ENCODE measurements at regions not wholly inside any gene's neighbourhood (a gene's known extent, or its start where the extent isn't known, plus 50 kb on each side); places are given as distances from the start of the nearest gene placed in this dataset.
"Not testable (repeated sequence)": the region's sequence is repeated elsewhere in the genome, so short reads cannot be mapped to it uniquely, and the experiment has no call there.

DNA sequence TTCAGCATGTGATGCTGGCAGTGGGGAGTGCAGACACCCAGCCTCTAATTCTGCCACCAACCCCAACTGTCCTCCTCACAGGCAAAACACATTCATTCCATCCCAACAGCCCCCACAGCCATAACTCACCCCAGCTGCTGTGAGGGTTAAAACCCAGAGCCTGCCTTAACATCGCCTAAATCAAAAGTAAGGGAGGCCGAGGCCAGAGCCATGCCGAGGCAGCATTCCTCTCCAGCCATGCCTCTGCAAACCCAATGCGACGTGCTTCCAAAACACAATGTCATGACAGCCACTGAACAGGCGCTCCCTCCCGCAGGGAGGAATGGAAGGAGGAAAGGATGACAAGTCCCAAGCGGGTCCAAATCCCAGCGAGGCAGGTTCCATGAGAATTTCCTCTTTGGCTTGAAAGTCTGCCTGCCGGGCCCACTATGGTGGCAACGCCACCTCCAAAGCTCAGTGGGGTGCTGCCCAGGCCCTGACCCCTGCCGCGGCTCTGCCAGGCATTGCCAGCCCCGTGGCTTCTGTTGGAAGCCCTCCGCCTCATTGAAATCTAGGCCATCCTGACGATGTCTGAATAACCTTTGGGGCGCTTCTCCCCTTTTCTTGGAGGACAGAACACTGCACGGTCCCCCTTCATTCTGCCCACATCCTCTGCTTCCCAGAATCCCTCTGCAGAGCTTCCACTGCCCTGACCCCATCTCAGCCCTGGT is 472.3 kb downstream of the BRD1 start:
- DNase-seq = no peak

DNA sequence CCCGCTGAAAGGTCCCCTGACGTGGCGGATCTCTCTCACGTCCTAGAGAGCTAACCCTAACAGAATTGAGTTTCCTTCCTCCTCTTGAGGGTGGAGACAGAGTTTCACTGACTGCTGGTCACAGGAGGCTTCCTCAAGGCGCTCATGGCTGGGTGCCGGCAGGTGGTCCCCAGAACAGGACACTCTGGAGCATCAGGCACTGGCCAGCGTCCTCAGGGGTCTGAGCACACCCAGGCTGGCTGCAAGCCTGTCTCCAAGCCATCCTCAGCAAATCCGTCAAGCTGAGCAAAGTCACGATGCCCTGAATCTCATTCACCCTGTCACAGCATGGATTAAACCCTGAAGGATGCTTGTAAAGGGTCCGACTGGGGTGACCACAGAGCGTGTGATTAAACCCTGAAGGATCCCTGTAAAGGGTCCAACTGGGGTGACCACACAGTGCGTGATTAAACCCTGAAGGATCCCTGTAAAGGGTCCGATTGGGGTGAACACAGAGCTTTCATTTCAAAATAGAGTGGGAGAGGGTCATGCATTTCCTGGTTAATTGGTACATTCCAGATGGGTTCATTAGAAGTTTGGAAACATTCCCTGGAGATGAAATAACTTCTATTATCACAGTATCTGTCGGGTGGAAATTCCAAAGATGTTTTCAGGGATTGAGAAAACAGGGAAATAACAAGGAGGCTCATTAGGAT is 473.0 kb downstream of the BRD1 start:
- DNase-seq = no peak

DNA sequence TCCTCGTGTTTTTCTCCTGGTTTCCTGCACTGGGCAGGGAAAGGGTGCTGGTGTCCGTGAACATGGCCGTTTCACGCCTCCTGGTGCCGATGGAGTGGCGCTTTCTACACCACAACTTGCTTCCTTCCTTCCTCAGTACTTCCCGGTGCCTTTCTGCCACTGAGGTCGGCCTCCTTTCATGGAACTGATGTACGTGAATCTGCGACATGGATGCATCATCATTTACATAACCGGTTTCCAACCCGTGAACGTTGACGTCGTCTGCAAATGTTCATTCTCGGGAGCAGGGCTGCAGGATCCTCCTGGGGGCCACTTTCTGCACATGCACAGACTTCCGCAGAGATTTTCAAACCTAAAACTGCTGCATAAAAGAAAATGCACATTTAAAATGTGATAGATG is 474.4 kb downstream of the BRD1 start:
- DNase-seq = no peak

DNA sequence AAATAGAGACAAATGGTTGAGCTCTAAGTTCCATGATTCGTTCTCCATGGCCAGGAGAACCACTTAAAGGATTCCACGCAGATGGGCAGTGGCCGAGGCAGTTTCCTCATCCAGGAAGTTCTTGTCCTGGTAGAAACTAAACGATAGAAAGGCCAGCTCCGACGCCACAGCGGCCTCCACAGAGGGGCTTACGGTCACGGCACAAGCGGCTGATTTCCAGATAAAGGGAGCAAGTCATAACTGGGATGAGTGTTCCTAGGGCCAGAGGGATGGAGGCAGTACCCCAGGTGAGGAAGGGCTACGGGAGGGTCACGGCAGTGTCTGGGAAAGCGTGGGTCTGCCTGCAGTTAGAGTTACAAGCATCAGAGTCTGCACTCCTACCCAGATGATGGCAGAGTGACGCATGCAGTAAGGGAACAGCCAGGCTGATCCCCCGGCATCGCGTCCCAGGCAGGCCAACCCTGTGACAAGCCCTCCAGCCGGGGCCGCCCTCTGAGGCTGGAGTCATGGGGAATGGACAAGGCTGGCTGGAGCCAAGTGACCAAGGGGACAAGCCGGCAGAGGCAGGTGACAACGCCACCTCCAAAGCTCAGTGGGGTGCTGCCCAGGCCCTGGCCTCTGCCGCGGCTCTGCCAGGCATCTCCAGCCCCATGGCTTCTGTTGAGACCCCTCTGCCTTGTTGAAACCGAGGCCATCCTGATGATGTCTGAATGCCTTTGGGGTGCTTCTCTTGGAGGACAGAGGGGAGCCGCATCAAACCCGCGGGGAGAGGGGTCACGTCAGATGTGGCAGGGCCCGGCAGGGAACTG is 475.1 kb downstream of the BRD1 start:
- DNase-seq = no peak

DNA sequence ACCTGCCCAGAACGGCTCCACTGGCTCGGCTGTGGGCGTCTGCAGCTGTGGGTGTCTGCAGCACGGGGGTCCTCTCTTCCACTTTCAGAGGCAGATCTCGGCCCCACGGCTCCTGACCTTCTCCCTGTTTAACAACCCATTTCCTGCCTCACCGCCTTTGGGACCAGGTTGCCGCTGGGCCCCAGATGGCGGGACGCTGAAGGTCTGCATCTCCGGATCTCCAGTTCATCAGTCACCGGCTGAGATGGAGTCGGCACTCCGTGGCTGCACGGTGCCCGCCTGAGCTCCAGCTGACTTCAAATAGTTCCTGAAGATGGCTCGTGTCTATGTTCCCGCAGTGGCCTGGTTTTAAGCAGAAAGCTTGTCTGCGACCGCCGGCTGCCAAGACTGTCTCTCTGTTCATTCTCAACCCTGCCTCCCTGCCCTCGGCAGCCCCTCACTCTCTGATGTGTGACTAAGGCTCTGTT is 475.9 kb downstream of the BRD1 start:
- no peak for DNase-seq

DNA sequence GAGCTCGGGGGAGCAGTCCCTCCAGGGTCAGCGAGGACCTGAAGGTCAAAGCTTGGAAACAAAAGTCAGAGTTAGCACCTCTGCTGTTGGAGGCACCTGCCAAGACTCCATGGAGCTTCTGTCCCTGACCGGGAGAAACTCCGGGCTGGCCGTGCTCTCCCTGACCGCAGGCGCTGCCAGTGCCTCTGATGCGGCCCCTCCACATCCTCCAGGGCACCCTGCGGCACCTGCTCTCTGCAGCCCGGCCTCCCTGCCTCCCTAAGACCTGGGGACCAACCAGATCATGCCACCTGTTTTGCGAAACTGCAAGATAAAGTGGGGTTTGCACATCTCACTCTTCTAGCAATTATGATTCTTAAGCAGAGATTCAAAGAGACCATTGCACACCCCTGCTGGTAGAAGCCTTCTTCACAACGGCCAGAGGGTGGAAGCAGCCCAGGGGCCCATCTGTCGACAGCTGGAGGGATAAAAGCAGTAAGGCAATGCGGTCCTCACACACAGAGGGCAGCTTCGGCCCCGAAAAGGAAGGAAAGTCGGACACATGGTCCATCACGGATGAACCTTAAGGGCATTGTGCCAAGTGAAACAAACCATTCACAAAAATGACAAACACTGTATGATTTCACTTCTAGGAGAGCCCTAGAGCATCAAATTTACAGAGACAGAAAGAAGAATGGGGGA is 477.1 kb downstream of the BRD1 start:
- no peak for DNase-seq

DNA sequence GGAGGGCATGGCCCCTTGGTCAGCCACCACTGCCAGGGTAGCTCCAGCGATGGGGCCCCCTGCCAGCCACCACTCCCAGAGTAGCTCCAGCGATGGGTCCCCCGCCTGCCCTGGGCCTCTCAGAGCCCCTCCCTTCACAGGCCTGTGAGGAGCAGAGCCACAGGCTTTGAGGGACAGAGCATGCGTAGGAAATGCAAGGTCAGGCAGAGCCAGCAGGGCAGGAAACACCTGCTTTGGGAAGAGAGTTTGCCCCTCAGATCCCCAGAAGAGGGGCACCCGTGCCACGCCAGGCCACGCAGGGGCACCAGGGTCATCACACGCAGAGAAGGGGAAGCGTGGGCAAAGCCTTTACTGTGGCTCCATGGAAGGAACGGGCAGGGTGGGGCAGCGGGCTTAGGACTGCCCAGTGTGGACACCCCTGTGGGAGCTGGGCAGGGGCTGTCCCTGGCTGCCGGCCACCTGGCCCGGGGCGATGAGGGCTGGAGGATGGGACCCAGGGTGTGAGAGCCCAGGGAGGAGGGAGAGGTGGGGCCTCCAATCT is 477.8 kb downstream of the BRD1 start:
- no peak for DNase-seq

DNA sequence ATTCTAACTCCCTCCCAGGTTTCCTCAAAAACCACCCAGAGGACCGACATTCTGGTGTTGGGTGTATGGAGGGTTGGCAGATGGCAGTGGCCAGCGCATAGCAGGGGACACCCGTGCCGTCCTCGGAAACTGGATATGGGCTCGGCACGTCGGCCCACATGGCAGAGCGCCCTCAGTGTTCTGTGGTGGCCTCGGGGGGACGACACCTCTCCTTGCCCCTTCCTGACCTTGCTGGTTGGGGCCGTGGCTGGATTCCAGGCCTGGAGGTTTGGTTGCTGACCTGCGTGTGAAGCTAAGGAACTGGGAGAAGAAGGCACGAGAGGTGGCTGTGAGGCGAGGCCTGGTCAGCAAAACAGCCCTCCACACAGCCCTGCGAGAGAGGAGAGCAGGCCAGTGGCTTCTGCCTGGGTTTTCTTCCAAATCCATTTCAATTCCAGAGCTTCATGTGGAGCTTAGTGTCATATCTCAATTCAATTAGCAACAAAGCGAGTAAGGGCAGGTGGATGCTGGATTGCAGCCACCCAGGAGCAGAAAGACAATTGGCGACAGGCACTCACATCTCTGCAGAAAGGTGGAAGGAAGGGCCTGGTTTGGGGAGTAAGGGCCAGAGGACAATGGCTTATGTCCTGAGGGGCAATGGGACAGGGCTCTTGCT is 478.4 kb downstream of the BRD1 start:
- DNase-seq = no peak

DNA sequence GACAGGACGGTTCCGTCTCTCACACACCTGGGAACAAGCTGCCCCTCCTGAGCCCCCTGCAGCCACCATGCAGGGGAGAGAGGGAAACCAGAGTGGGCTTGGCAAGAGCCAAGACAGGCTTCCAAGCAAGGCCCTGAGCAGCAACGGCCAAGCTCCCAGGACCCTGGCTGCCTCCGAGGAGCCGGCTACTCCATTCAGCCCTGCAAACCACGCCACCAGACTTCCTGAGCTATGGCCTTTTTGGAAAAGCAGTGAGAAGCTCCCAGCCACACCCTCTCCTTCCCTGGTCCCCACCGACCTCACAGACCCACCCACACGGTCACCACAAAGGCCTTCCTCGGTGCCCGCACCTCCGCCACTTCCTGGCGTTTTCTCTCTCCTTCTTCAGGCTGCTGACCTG is 479.0 kb downstream of the BRD1 start:
- DNase-seq = no peak

DNA sequence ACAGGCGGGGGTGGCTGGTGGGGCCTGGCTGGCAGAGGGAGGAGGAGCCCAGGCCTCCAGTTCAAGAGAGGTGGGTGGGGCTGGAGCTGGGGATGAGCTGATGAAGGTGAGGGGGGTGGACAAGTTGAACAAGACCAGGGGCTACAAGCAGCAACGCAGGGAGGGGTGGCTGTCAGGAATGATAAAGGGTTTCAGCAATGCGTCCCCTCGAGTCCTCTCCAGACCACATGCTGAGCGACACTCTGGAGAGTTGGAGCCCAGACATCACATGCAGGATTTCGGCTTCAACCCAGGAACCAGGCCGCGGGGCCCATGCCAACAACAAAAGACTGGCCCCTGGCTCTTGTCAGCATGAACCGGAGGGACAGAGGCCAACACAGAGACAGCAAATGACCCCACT is 480.3 kb downstream of the BRD1 start:
- DNase-seq = no peak

DNA sequence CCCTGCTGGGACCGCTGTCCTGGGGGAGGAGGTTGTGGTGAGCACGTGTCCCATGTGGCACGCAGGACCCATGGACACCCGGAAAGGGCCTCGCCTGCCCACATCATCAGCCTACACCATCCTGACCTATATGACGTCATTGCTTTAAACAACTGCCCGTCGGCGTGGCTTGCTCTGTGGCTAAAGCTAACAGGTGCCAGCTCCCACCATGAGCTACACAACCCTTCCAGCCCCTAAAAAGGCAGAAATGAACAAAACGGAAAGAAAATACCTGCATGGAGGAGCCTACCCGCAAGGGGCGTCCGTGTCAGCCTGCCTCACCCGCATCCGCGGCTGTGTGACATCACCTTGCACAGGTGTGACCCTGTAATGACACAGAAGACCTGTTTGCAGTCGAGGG is 481.8 kb downstream of the BRD1 start:
- DNase-seq = no peak

DNA sequence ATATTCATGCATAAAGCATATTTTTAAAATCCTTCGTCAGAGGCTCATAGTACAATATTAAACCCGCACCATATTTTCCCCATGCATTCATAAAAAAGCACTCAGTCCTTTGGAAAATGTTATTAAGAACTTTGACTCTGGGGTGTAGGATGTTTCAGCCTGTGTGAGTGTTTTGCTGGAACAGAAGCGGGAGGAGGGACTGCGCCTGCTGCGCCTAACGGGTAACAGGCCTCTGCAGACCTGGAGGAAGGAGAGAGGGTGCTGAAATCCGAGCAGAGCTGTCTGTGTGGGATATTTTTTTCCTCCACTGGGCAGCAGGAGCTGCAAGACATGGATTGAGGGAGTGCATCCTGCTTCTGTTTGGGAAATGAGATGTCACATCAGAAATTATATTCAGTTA is 483.0 kb downstream of the BRD1 start:
- DNase-seq = no peak

DNA sequence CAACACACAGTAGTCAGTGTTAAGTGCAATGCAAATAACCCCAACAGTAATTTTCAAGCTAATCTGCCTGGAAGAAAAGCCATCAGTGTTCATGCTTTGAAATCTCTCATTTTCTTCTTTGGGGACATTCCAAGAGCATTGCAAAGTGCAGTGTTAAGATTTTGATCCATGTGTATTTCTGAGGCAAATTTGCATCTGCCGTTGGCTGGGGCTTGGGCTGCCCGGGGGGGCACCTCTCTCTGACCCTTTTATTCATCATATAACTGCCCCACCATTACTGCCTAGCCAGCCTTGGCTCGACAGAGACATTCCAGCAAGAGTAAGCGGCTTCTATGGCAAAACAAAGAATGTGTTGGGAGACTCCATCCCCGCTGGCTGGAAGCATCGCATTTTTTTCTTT is 483.5 kb downstream of the BRD1 start:
- DNase-seq = no peak

DNA sequence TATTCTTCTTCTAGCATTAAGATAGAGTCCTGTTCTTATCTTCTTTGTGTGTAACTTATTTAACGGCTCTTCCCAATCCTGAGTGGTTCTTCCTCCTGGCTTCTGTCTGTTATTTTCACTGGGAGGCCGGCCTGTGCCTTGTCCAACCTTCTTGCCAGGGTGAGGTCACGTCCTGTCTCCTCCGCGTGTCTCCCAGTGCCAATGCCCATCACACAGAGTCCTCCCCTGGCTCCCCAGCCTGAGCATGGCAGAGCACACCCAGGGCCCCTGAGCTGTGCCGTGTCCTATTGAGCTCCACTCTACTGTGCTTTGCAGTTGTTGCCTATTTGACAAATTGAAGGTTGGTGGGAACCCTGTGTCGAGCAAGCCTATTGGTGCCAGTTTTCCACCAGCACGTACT is 487.3 kb downstream of the BRD1 start:
- DNase-seq = no peak

DNA sequence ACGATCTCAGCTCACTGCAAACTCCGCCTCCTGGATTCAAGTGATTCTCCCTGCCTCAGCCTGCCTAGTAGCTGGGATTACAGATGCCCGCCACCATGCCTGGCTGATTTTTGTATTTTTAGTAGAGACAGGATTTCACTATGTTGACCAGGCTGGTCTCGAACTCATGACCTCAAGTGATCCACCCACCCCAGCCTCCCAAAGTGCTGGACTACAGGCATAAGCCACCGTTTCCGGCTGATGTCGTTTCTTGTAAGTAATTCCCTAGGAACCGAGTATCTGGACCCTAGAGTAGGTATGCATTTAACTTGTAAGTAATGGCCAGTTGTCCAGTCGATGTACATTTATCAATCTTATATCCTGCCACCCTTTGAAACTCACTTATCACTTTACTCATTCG is 491.2 kb downstream of the BRD1 start:
- not testable (repeated sequence) for DNase-seq

DNA sequence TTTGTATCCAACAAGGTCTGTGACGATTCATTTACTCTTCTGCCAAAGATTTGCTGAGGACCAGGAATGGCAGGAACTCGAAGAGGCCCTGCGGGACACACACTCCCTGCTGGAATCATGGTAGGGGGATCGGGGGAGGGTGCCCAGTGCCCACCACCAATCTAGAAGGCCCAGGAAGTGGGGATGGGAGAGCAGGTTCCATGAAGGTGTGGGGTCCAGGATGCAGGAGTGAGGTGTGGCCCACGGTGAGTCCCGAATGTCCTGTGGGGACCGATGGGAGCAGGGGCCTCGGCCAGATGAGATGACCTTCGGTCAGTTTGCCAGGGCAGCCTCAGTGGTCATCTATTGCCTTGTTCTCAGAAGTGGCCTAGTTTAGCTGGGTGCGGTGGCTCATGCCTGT is 492.7 kb downstream of the BRD1 start:
- DNase-seq = no peak

DNA sequence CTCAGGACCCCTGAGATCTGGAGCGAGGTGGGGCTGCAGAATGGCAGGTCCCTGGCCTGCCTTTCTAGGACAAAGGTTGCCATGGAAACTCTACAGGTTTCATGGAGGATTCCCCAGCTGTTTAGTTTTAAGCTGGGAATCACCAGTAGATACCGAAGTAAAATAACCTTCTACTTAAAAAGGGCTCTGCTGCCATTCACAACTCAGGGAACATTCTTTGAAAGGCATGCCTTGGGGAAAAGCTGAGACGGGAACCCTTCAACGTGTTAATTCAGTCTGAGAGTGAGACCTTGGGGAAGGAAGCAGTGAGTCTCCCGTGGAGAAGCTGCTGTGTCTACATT is 493.3 kb downstream of the BRD1 start:
- DNase-seq = no peak

DNA sequence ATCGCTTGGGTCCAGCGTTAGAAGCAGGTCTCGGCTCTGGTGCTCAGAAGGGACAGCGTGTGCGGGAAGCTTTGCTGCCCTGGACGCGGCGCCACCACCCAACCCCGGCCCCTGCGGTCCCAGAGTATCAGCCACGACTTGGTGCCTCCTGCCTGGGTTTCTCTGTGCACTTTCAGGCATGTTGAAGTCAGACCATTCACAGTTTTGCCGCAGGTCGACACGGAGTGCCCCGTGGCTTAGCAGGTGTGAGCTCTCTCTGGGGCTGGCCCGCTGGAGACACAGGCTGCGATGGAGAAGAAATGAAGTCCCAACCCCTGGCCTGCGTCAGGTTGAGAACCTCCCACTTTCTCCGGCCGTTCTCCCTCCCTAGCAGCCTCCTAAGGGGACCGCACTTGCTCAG is 494.5 kb downstream of the BRD1 start:
- no peak for DNase-seq

DNA sequence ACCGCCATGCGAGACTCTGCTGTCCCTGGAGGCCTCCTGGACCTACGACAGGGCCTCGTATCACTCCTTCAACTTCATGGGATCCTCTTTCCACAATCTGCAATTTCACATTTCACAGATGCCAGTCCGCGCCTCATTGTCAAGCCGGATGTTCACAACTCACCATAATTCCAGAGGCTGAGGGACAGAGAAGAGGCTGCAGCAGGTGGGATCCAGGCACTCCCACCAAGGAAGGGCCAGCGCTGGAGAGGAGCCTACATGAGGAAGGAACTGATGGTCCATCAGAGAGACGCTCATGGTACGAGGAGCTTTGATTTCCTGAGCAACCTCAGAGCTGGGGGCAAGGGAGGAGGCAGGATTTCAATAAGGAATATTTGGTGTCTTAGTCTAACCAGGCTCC is 495.0 kb downstream of the BRD1 start:
- no peak for DNase-seq

DNA sequence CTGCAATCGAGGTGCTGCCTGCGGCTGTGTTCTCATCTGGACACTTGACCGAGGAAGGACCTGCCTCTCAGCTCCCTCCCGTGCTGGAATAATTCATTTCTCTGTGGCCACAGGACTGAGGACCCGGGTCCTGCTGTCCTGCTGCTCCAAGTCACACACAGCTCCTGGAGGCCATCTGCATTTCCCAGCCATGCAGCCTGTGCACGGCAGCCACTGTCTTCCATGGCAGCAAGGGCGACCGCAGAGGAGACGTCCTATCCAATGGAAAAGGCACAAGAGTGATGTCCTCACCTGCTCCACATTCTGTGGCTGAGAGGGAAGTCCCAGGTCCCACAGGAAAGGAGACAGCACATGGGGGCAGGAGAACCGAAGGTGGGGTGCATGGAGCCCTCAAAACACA is 495.8 kb downstream of the BRD1 start:
- no peak for DNase-seq

DNA sequence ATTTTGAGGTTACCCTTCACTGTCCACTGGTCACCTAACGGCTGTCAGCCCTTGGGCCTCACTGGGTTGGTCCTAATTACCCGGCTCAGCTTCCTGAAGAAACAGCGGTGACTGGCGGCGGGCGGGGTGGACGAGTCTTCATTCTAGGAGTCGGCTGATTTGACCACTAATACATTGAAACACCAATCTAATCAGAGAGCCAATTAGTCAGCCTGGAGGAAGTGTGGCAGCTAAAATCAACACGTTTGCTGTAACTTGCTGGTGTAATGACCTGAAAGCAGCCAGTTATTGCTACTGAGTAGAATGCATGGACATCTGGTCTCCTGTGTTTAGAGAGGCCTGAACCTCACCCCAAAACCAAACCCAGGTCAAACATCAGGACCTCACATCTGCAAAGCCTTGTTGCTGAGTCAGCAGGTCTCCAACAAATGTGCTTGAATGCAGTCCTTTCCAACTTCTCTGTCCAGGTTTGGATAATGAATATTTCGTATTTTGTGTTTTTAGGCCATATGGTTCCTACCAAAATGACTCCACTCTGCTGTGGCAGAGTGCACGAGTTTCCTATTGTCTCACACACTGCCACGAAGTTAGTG is 496.4 kb downstream of the BRD1 start:
- no peak for DNase-seq

Data from activated CD4-positive, alpha-beta T cell treated with anti-CD3 and anti-CD28 coated beads, Interleukin-2, amount 50 U/mL, for 16 hours (primary cell).